Activated CD4-positive, CD25-positive, alpha-beta regulatory T cell treated with anti-CD3 and anti-CD28 coated beads, Interleukin-2, amount 50 U/mL, for 72 hours (primary cell): ENCODE measurements at regions not wholly inside any gene's neighbourhood (a gene's known extent, or its start where the extent isn't known, plus 50 kb on each side); places are given as distances from the start of the nearest gene placed in this dataset.
"Not testable (repeated sequence)": the region's sequence is repeated elsewhere in the genome, so short reads cannot be mapped to it uniquely, and the experiment has no call there.

Experiments
- DNase-seq: peaks from one replicate; pipeline ENCODE4 v3.0.0; 2021

DNA sequence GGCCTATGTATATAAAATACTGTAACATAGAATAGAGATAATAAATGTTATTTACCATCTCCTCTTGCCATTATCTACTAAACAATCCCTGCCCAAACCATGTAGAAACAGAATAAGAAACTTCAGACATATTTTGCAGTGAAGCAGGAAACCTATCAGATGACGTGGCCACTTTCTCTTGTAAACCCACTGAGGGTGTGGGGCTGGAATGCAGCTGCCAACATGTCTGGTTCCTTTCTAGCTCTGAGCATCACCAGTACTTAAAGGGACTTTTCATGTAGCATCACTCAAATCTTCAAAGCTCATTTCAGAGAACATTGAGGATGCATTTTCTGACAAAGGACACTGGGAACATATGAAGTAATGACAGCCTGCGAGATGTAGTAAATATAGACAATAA, 251.8 kb downstream of the LPIN1 start:
- DNase-seq = no peak

DNA sequence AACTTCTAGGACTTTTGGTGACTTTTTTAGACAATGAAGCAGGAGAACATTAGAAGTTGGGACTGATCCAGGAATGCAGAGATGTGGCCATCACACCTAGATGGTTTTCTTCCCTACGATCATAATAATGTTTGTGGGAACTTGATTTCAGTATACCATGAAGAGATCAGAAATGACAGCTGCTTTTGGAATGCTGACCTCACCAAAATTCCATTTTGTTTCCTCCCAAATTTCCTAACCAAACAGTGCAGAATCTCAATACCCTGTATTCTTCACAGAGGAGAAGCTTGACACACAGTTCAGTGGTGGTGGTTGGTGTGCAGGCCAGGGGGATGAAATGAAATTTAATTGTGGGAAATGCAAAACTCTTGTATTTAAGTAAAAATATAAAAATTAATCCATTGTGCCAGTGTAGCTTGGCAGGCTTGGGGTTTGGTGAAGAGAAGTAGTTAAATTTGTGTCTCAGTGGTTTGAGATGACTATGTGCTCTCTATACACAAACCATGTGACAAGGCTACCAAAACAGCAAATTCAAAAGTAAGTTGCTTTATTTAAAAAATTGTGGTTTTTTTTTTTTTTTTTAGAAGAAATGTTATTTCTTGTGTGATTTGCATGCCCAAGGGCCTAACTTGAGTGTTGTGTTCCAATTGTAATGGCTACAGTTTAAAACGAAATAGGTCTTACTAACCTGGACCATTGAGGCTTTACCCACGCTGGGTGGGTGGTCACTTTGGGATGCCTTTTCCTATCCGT, 252.4 kb downstream of the LPIN1 start:
- DNase-seq = no peak

DNA sequence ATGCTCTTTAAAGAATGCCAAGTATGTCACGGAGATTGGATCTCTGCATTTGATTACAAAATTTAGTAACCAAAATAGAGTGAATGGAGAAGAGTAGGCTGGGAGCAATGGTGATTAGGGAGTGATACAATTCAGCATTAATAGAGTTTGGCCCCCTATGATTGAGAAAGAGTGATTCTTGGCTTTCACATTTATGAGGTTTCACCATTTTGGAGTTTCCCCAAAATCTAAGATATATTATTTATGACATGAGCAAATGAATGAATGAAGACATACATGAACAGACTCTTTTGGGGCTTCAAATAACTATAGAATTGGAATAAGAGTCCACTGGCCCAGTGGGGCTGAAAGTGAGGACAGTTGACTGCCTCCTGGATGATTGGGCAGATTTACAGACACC, 255.2 kb downstream of the LPIN1 start:
- no peak for DNase-seq

DNA sequence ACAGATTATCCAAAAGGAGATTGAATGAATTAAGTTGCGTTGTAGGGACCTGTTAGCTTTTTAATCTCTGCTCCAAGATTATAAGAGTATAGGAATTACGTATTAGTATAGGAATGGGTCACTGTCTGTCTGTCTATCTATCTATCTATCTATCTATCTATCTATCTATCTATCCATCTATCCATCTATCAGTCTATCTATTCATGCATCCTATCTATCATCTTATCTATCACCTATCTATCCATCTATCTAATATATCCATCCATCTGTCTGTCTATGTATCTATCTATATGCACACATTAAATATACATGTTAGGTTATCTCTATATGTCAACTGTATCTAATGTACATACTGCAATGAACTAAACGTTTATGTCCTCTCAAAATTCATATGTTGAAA, 255.8 kb downstream of the LPIN1 start:
- DNase-seq = no peak

DNA sequence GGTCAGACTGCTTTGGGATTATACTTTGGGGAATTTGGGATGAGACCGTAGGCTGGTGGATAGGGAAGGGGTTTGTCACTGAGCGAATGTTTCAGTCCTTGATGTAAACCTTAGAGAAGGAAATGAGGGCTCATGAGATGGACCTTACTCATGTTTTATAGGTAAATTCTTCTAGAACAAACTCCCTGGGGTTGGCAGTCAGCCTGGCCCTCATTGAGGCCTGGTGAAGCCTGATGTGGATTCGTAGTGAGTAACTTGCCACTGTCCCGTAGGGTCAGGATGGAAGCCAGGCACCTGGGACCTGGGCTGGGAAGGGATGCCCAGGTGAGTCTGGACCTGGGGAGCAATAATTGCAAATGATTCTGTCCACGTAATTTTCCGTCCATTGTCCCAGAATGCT, 258.3 kb downstream of the LPIN1 start:
- DNase-seq = no peak

DNA sequence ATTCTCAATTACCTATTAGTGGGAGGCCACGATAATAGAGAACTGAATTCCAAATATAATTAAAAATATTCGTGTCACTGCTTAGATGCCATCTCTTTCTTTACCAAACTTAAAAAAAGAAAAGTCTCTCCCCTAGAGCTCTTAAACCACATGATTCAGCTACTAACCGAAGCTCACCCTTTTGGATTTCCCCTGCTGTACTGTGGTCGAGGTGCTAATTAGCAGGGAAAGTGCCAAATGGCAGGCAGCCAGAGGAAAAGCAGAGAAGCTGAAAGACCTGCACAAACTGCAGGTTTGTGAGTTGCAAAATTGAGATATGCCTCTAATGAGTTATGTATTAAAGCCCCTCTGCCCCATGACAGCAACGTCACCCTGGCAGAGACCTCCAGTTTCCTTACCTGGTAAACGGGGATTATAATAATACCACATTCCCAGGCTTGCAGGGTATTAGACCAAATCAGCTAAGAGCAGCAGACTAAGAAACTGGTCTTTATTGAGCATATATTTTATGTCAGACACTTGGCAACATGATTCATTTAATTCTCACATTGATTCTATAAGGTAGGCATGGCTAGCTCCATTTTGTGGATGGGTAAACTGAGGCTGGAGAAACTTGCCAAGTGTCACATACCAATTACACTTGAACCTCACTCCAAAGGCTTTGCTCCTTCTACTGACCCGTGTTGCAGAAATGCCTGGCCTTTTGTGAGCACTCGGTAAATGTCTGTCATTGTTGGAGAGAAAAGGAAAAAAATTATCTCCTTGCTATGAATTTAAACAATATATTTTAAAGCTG, 259.7 kb downstream of the LPIN1 start:
- peak; percentile 50 for DNase-seq

DNA sequence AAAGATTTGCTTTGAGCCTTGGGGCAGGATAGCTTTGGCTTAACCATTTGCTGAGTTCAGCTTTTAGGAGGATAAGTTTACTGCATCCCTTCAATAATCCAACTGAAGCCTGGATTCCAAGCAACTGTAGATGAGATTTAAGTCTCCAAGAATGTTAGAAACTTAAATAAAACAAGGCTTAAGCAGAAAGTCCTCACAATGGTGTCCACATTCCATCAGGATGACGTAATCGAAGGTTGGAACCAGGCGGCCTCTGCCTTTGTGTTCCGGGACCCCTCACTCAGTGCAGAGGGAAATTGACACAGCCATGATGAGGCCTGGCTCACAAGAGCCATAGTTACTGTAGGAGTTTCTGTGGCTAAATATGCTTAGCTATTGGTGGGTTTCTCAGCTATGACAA, 260.4 kb downstream of the LPIN1 start:
- DNase-seq = no peak

DNA sequence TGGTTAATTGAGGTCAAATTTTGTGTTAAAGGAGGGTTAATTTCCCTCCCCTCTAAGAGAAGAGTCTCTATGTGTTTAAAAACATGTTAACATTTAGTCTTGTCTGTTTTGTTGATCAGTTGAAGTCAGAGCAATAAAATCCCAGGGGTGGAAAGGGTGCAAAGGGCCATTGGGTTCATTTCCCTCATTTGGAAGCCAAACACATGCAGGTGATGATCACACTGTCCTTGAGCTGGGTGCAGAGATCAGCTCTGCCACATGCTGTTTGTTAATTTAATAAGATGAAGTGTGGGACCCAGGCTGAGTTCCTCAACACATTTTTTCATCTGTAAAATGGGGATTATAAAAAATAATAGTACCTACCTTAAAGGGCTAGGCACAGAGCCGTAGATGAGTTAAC, 260.9 kb downstream of the LPIN1 start:
- DNase-seq = no peak

DNA sequence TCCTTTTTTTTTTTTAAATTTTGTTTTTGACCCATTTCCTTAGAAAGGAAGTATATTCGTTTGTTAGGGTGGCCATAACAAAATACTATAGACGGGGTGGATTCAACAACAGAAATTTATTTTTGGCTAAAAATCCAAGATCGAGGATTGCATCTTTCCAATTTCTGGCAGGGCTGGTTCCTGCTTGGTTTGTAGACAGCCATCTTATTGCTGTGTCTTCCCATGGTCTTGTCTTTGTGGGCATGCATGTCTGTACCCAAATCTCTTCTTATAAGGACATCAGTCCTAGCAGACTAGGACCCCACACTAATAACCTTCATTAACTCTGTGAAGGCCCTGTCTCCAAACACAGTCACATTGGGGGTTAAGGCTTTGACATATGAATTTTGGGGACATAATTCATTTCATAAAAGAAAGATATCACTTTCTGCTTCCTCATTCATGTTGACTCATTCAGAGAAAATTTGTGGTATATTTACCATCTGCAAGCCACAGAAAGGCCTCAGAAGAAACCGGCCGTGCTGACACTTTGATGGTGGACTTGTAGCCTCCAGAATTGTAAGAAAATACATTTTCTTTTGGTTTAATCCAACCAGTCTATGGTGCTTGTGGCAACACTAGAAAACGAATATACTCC, 262.1 kb downstream of the LPIN1 start:
- DNase-seq = no peak

DNA sequence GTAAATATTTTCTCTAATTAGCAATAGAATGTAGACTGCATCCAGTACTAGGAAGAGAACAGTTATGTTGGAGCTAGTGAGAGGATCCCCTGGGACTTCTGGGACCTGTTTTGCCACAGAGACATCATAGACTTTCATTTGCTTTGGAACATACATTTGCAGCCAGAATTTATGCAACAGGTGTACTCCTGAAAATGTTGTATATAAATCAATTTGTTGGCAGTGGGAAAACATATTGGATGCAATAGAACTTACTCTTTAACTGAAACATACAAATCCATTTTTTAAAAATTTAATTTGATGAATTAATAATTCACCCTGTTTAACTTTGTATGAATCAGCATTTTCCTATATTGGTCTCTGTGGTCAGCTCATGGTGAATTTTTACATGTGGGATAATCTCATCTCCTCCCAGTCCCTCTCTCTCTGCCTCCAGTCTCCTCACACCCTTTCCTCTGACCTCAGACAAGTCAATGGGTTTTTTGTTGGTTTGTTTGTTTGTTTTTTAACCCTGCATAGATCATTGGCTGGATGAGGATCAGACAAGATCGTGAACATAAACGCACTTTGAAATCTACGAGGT, 263.0 kb downstream of the LPIN1 start:
- DNase-seq = no peak

DNA sequence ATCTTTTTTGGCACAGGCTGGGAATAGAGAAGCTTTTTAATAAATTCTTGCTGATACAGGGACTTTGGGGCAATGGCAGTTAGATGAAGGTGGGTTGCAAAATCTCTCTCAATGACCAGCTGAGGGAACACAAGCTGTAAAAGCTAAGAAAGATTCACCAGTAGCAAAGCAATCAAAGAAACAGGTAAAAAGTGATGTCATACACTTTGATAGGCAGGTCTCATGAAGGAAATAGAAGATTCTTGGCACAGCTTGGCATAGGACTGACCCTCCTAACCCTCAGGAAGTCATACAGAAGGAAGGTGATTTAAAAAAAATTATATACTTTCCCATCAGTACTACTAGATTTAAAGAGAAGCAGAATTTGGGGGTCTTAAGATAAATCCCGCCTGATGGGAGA, 263.6 kb downstream of the LPIN1 start:
- no peak for DNase-seq

DNA sequence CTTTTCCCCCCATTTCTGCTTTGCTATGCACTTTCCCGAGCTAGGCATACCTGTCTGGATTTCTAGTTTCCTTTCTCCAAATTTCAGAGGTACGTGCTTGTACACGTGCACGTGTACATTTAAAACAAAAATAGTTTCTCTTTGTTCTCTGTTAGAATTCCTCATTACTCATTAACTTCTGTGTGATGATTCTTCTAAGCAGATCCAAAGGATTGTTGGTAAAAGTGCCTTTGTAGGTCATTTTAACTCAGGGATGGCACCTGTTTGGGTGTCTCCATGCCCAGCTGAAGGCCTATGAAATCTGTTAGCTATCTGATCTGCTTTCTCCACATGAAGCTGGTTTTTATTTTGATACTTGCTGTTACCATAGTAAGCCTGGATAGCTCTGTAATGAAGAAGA, 264.3 kb downstream of the LPIN1 start:
- no peak for DNase-seq

DNA sequence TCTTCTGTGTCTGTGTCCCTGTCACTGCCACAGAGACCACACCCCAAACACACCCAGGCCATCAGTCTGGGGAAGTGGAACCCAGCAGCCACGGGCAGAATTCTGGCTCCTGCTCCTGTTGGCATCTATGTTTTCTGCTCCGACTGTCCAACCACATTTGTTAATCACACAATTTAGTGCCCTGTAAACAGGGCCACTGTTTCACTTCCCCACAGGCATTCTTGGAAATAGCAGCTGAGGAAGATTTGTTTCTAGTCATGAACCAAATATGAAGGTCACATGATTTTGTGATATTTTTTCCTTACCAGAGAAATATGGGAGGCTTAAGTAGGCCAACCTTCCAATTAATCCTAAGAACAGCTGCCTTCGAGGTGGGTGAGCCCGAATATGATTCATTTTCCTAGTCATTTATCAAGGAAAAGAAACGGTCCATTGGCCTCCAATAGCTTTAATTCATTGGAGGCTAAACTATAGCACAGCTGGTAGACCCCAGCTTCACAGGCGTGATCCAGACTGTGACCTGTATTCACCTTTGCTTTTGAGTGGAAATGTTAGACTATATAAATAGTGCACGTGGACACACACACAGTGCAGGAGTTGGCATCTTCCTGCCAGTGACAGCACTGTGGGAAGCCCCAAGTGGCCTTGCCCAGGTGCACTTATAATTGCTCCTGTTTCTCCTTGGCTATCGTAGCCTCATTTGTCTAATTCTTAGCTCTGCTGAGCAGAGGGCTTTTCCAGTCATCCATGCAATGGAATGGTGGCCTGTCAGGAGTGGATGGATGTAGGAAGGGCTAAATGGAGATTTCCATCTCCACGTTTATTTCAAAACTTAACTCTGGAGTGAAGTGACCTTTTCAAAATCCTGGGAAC, 267.9 kb downstream of the LPIN1 start:
- DNase-seq = no peak

DNA sequence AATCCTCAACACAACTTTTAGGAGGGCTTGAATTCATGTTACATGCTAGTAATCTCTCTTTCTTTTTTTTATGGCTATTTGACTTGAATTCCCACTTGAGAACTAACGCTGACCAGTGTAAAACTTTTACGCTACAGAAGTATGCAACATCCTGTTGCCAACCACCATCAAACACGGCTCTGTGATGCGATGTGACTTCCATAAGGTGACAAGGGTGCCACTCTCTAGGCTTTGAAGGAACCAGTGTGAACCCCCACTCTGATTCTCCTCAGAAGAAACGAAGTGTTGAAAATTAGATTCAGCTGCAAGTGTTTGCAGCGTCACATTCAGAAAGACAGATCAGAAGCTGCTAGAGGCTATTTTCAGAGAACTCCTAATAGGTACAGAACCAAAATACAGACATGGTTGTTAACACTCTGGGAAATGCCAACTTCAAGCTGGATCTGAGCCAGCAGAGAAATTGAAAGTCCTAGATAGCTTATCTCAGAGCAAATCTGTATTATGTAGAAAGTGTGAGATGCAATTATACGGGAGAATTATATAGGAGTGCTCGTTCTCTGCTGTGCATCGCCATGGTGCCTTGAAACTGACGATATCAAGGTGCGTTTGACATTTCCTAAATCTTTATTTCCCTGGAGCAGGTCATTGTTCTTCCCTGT, 271.2 kb downstream of the LPIN1 start:
- DNase-seq = no peak

DNA sequence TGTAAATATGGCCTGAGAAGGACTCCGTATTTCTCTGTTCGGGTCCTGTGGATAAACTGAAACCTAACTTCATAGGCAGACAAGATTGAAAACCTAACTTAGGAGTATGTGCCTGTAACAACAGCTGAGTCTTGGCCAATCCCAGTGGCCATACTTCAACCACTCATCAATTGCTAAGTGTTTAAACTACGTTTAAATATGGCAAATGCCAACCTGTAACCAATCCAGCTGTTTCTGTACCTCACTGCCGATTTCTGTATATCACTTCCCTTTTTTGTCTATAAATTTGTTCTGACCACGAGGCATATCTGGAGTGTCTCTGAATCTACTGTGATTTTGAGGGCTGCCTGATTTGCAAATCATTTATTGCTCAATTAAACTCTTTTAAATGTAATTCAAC, 272.3 kb downstream of the LPIN1 start:
- not testable (repeated sequence) for DNase-seq

DNA sequence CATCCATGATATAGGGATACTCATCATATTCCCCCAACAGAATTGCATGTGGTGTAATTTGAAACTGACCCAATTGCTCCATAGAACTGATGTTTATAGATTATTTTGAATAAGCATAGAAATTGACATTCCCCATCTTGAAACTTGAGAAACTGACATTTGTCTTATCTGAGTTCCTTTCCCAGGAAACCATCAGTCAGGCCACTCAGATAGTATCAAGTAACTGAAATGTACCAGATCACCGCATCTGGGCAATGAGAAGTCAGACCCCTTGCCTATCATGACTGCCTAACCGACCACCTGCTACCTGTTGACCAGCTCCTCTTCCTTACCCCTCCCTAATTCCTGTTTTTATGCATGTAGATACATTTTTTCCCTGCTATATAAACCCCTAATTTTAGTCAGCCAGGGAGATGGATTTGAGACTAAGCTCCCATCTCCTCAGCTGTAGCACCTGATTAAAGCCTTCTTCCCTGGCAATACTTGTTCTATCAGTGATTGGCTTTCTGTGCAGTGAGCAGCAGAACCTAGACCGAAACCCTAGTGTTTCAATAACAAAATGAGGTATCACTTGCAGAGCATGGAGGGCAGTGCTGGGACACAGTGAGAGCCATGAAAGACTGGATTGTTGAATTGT, 274.5 kb downstream of the LPIN1 start:
- no peak for DNase-seq

DNA sequence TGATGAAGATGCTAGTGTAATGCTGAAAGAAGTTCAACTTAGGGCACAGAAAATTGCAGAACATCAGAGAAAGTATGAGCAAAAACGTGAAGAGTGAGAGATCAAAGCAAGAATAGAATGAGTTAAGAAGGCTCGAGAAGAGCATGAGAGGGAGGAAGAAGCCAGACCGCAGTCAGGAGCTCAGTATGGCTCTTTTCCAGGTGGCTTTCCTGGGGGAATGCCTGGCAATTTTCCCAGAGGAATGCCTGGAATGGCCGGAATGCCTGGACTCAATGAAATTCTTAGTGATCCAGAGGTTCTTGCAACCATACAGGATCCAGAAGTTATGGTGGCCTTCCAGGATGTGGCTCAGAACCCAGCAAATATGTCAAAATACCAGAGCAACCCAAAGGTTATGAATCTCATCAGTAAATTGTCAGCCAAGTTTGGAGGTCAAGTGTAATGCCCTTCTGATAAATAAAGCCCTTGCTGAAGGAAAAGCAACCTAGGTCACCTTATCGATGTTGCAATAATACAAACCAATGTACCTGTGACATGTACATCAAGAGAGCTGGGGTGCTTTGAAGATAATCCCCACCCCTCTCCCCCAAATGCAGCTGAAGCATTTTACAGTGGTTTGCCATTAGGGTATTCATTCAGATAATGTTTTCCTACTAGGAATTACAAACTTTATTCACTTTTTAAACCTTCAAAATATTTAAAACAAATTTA, 277.9 kb downstream of the LPIN1 start:
- DNase-seq = not testable (repeated sequence)

DNA sequence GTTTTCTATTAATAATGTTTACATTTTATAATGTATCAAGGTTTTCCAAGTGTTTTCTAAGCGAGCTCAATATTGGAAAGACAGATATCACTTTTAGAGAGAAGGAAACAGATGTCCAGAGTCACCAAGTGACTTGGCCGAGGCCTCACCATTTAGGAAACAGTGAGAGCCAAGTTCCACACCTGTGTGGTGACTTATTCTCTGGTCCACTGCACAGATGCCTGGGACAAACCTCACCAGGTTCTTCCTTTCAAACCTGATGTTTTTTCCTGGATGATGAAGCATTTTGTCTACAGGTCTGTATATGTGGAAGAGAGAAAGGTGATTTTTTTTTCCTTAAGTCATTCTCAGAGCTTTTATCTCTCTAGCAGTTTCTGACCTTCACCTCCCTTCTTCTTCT, 280.7 kb downstream of the LPIN1 start:
- DNase-seq = no peak

DNA sequence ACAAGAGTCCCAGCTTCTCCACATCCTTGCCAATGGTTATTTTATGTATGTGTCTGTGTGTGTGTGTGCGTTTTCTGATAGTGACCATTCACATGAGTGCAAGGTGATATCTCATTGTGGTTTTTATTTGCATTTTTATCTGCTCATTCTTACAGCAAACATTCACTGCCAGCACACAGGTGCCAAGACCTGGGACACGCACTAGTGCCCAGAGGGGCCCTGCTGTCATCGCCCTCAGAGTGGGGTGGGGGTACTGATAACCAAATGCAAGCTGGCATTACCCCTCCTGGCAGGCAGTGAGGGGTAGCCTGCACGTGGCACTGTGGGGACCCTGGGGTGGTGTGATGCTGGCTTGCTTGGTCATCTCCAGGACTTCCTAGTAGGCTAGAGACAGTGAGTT, 285.4 kb downstream of the LPIN1 start:
- DNase-seq = no peak

DNA sequence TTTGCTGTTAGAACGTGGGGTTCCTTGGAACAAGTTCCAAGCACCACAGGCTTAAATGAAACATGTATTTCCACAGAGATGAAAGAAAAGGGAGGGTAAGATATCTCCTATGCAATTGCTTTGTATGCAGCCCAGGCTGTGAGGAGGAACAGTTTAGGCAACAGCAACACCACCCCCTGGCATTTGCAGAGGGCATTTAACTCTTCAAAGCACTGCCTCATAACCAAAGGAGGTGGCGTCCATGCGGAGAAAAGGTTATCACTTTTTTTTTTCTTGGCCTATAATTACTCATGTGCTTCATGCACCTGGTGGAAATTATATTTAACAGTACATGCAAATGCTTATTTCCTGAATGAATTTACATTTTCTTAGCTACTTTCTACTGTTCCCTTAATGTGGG, 286.0 kb downstream of the LPIN1 start:
- DNase-seq = no peak

DNA sequence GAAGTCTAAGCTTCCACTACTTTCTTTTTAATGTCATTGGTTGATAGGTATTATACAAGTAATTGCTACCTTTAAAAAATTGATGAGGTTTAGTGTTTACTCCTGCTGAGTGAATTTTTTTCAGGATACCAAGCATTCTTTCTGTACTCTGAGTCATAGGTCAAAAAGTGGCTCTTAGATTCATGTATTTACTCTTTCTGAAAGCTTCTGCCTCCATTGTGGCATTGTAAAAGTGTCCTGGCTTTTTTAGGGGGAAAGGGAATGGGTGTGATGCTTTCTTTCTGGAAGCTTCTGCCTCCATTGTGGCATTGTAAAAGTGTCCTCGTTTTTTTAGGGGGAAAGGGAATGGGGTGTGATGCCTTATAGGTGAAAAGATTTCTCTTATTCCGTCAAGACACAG, 286.5 kb downstream of the LPIN1 start:
- DNase-seq = no peak
